C4-2B (cell line): ENCODE measurements at regions not wholly inside any gene's neighbourhood (a gene's known extent, or its start where the extent isn't known, plus 50 kb on each side); places are given as distances from the start of the nearest gene placed in this dataset.

Experiments
- ZFX ChIP-seq: fragments of 450-650 bp; IDR thresholded peaks from 2 replicates; pipeline ENCODE4 v1.6.1; 2017
- TF ChIP-seq, protein P1 (sequence below): fragments of 450-650 bp; conservative IDR thresholded peaks from 2 replicates; pipeline ENCODE4 v1.5.1; 2017; ENCODE audit warnings: mild to moderate bottlenecking

DNA sequence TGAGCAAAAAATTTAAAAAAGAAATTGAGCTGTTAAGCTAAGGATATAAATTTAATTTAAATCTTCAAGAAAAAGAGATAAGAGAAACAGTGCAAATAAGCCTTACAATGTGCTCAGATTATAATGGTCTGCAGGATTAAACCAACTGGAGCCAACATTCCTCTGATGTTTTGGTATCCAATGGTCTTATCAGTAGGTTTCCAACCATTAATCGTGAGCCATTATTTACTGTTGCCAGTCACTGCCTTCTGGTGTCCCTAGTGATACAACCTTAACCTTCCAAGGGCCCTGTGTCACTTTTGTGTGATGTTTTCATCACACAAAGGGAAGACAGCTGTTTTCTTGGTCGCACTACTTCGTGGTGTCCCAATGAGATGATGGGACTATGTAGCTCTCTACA lies 134.5 kb upstream of the CTAGE1 start:
- TF ChIP-seq, protein P1, sequence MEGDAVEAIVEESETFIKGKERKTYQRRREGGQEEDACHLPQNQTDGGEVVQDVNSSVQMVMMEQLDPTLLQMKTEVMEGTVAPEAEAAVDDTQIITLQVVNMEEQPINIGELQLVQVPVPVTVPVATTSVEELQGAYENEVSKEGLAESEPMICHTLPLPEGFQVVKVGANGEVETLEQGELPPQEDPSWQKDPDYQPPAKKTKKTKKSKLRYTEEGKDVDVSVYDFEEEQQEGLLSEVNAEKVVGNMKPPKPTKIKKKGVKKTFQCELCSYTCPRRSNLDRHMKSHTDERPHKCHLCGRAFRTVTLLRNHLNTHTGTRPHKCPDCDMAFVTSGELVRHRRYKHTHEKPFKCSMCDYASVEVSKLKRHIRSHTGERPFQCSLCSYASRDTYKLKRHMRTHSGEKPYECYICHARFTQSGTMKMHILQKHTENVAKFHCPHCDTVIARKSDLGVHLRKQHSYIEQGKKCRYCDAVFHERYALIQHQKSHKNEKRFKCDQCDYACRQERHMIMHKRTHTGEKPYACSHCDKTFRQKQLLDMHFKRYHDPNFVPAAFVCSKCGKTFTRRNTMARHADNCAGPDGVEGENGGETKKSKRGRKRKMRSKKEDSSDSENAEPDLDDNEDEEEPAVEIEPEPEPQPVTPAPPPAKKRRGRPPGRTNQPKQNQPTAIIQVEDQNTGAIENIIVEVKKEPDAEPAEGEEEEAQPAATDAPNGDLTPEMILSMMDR, result no peak
- no peak for TF ChIP-seq ZFX
